Neural cell (in vitro differentiated cells): ENCODE measurements at regions not wholly inside any gene's neighbourhood (a gene's known extent, or its start where the extent isn't known, plus 50 kb on each side); places are given as distances from the start of the nearest gene placed in this dataset.

Experiments
- CTCF ChIP-seq: fragments of 450-650 bp; IDR thresholded peaks from 2 replicates; pipeline ENCODE4 v1.5.1; 2014; ENCODE audit warnings: antibody characterized with exemption, mild to moderate bottlenecking, moderate library complexity; ENCODE audit not compliant: poor library complexity, severe bottlenecking
- EP300 ChIP-seq: fragments of 450-650 bp; conservative IDR thresholded peaks from 2 replicates; pipeline ENCODE4 v1.6.1; 2014; ENCODE audit warnings: antibody characterized with exemption, mild to moderate bottlenecking, moderate library complexity; ENCODE audit not compliant: poor library complexity, severe bottlenecking
- EZH2 ChIP-seq: fragments of 200-600, 300-800 bp; shearing (Covaris generic), sonication (generic); IDR thresholded peaks from 2 replicates; pipeline ENCODE4 v1.6.1; 2014; ENCODE audit warnings: antibody characterized with exemption, low read length, borderline replicate concordance, mild to moderate bottlenecking; ENCODE audit not compliant: insufficient read depth, poor library complexity, severe bottlenecking
- MXI1 ChIP-seq: fragments of 450-650 bp; conservative IDR thresholded peaks from 2 replicates; pipeline ENCODE4 v1.6.1; 2014; ENCODE audit warnings: antibody characterized with exemption, mild to moderate bottlenecking; ENCODE audit not compliant: poor library complexity, severe bottlenecking
- POLR2AphosphoS5 ChIP-seq: IDR thresholded peaks from 2 replicates; pipeline ENCODE4 v1.6.1; 2012
- RAD21 ChIP-seq: fragments of 450-650 bp; conservative IDR thresholded peaks from 2 replicates; pipeline ENCODE4 v1.6.1; 2014; ENCODE audit warnings: antibody characterized with exemption, mild to moderate bottlenecking, moderate library complexity
- REST ChIP-seq: IDR thresholded peaks from 2 replicates; pipeline ENCODE4 v1.6.1; 2012; ENCODE audit warnings: borderline replicate concordance
- SMC3 ChIP-seq: fragments of 450-650 bp; conservative IDR thresholded peaks from 2 replicates; pipeline ENCODE4 v1.6.1; 2014; ENCODE audit warnings: antibody characterized with exemption, mild to moderate bottlenecking, moderate library complexity; ENCODE audit not compliant: poor library complexity
- TAF1 ChIP-seq: IDR thresholded peaks from 2 replicates; pipeline ENCODE4 v1.6.1; 2012; ENCODE audit warnings: low read depth

- TF ChIP-seq CTCF (no peak), EP300 (no peak), POLR2AphosphoS5 (no peak), TAF1 (no peak), EZH2 (no peak), REST (no peak), RAD21 (no peak), MXI1 (no peak), SMC3 (no peak)
Measured at GRCh38 chr13:60645676-60646075, 248.7 kb downstream of the TDRD3 start.
